Esophagus muscularis mucosa (tissue), 4 donors: ENCODE measurements at regions not wholly inside any gene's neighbourhood (a gene's known extent, or its start where the extent isn't known, plus 50 kb on each side); places are given as distances from the start of the nearest gene placed in this dataset.

Source experiments
- CTCF ChIP-seq, 3 experiments: fragments of 200-600 bp in 2 of 3; fragments of 450-650 bp in 1 of 3; sonication (generic) in 2 of 3; IDR thresholded peaks; one replicate each; pipeline ENCODE4 v1.5.1; 2017 to 2019; ENCODE audit warnings: antibody characterized with exemption in 3 of 3, mild to moderate bottlenecking in 2 of 3, moderate library complexity in 1 of 3
- EP300 ChIP-seq: sonication (generic); formaldehyde crosslinking; IDR thresholded peaks from one replicate; pipeline ENCODE4 v1.6.1; 2017; ENCODE audit warnings: antibody characterized with exemption
- POLR2AphosphoS5 ChIP-seq, 2 donors: sonication (generic); formaldehyde crosslinking; IDR thresholded peaks; one replicate each; pipeline ENCODE4 v1.6.1; 2017; ENCODE audit warnings: antibody characterized with exemption in 2 of 2

DNA sequence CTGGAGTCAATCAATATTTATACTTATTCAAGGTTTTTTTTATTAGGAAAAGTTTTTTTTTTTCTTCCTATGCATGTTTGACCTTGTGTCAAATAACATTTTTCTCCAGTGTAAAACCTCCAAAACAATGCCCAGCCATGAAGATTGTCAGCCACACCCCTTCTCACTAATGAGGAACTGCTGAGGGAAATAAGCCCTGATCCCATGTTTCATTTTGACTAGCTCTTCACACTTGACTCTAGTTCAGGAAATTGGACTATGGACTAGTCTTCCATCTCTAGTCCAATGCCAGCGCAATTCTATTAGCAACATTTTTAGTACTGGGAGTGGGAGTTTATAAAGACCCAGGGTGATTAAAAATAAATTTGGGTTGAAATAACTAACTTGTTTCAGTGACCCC, 275.6 kb upstream of the CXCR4 start:
- TF ChIP-seq CTCF (IDR thresholded peaks at IDR 0.05) (no peak), EP300 (no peak), POLR2AphosphoS5 (IDR thresholded peaks at IDR 0.05) (no peak)
